Sciatic nerve (tissue), 2 donors: ENCODE measurements at regions not wholly inside any gene's neighbourhood (a gene's known extent, or its start where the extent isn't known, plus 50 kb on each side); places are given as distances from the start of the nearest gene placed in this dataset.
A peak's percentile ranks its signal among the peaks of the same experiment; 100 is the strongest.
"Not testable (repeated sequence)": the region's sequence is repeated elsewhere in the genome, so short reads cannot be mapped to it uniquely, and the experiment has no call there.

Source experiments
- ATAC-seq: fragments of 200-7000 bp; cut with Tn5 transposase; one replicate; pipeline ENCODE4 v1.9.1; 2020; ENCODE audit warnings: mild to moderate bottlenecking, moderate library complexity
- DNase-seq: peaks from one replicate; pipeline ENCODE4 v3.0.0-alpha.2; 2020; ENCODE audit warnings: low spot score
- intact Hi-C: fragments of 100-400 bp; cut with DNase I; formaldehyde crosslinking; loops from one replicate; pipeline ENCODE4 v1.14.2; 2022
- donor health status: DM: no; HTN: no; CAD: no.
- donor health status: DM: no; HTN: no; CAD: no.

GRCh38 chr2:3041841-3042600 lies 335.6 kb downstream of the EIPR1 start:
- DNase-seq (peak; percentile 77), ATAC-seq (peak; percentile 84)
- intact Hi-C loops, result no loop called here

GRCh38 chr2:3041246-3041645 lies 336.4 kb downstream of the EIPR1 start:
- DNase-seq (no peak), ATAC-seq (peak; percentile 10)
- intact Hi-C loops, result no loop called here

GRCh38 chr2:3040496-3041140 lies 337.0 kb downstream of the EIPR1 start:
- DNase-seq (peak; percentile 69), ATAC-seq (peak; percentile 79)
- intact Hi-C loops, result no loop called here

- no peak for DNase-seq
- intact Hi-C loops, result no loop called here
- ATAC-seq, result no peak
Measured at GRCh38 chr2:3040066-3040428, 337.6 kb downstream of the EIPR1 start.

GRCh38 chr2:3039188-3040065 lies 338.2 kb downstream of the EIPR1 start:
- DNase-seq (no peak), ATAC-seq (no peak)
- intact Hi-C loops, result no loop called here

- intact Hi-C loops, result no loop called here
- no peak for DNase-seq
- ATAC-seq, result no peak
Measured at GRCh38 chr2:3038636-3039035, 339.0 kb downstream of the EIPR1 start.

- DNase-seq, result no peak
- intact Hi-C loops, result no loop called here
- no peak for ATAC-seq
Measured at GRCh38 chr2:3037196-3038194, 340.1 kb downstream of the EIPR1 start.

GRCh38 chr2:3036432-3037125 lies 341.0 kb downstream of the EIPR1 start:
- ATAC-seq (no peak), DNase-seq (no peak)

GRCh38 chr2:3035385-3036050 lies 342.1 kb downstream of the EIPR1 start:
- intact Hi-C loops, result no loop called here
- DNase-seq (no peak), ATAC-seq (no peak)

More at GRCh38 chr2:3036432-3037125, 341.0 kb downstream of the EIPR1 start:
- intact Hi-C loops, result no loop called here

GRCh38 chr2:3034856-3035255 lies 342.8 kb downstream of the EIPR1 start:
- ATAC-seq, result no peak
- intact Hi-C loops, result no loop called here
- DNase-seq, result no peak

GRCh38 chr2:3034396-3034795 lies 343.2 kb downstream of the EIPR1 start:
- intact Hi-C loops, result no loop called here
- no peak for ATAC-seq
- no peak for DNase-seq

- no peak for ATAC-seq
- DNase-seq, result no peak
- intact Hi-C loops, result no loop called here
Measured at GRCh38 chr2:3033315-3033714, 344.3 kb downstream of the EIPR1 start.

- ATAC-seq, DNase-seq, intact Hi-C loops: not testable (repeated sequence)
Measured at GRCh38 chr2:3030791-3031190, 346.8 kb downstream of the EIPR1 start.

GRCh38 chr2:3025984-3026383 lies 351.6 kb downstream of the EIPR1 start:
- no peak for DNase-seq

GRCh38 chr2:3025261-3025660 lies 352.4 kb downstream of the EIPR1 start:
- ATAC-seq (no peak), DNase-seq (no peak)
- intact Hi-C loops, result no loop called here

More at GRCh38 chr2:3025984-3026383, 351.6 kb downstream of the EIPR1 start:
- no peak for ATAC-seq
- intact Hi-C loops, result no loop called here

- ATAC-seq (no peak), DNase-seq (no peak)
- intact Hi-C loops, result no loop called here
Measured at GRCh38 chr2:3024401-3024935, 353.1 kb downstream of the EIPR1 start.

GRCh38 chr2:3023531-3023930 lies 354.1 kb downstream of the EIPR1 start:
- no peak for ATAC-seq
- intact Hi-C loops, result no loop called here
- DNase-seq, result no peak
